ENCODE measurements at regions not wholly inside any gene's neighbourhood (a gene's known extent, or its start where the extent isn't known, plus 50 kb on each side); places are given as distances from the start of the nearest gene placed in this dataset.

DNA sequence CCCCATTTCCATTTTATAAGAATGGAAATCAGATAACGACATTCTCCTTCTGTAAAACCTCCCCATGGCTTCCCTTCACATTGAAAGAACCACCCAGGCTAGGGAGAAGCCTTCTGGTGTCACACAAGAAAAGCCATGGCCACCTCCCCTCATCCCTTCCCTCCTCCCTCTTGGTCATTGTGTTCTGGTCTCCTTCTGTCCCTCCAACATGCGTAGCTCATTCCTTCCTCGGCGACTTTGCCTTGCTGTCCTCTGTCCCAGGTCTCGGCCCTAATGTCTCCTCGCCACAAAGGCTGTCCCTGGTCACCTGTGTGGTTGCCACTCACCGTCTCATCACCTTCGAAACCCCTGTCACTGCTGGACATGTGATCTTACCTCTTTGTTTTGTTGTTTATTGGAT lies 193.9 kb downstream of the BCAS1 start:
- TF ChIP-seq, protein P1, sequence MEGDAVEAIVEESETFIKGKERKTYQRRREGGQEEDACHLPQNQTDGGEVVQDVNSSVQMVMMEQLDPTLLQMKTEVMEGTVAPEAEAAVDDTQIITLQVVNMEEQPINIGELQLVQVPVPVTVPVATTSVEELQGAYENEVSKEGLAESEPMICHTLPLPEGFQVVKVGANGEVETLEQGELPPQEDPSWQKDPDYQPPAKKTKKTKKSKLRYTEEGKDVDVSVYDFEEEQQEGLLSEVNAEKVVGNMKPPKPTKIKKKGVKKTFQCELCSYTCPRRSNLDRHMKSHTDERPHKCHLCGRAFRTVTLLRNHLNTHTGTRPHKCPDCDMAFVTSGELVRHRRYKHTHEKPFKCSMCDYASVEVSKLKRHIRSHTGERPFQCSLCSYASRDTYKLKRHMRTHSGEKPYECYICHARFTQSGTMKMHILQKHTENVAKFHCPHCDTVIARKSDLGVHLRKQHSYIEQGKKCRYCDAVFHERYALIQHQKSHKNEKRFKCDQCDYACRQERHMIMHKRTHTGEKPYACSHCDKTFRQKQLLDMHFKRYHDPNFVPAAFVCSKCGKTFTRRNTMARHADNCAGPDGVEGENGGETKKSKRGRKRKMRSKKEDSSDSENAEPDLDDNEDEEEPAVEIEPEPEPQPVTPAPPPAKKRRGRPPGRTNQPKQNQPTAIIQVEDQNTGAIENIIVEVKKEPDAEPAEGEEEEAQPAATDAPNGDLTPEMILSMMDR (IDR thresholded peaks at IDR 0.05), result no peak
- TF ChIP-seq POLR2A (IDR thresholded peaks at IDR 0.05), result no peak

Measured in right lobe of liver (tissue), 4 donors.